Stimulated activated CD8-positive, alpha-beta memory T cell treated with anti-CD3 and anti-CD28 coated beads, Interleukin-2, amount 100 ng/mL, for 1 hour (primary cell): ENCODE measurements at regions not wholly inside any gene's neighbourhood (a gene's known extent, or its start where the extent isn't known, plus 50 kb on each side); places are given as distances from the start of the nearest gene placed in this dataset.

Experiments used
- DNase-seq, 2 donors: peaks; one replicate each; pipeline ENCODE4 v3.0.0-alpha.2; 2020; ENCODE audit warnings: low read depth in 2 of 2

DNA sequence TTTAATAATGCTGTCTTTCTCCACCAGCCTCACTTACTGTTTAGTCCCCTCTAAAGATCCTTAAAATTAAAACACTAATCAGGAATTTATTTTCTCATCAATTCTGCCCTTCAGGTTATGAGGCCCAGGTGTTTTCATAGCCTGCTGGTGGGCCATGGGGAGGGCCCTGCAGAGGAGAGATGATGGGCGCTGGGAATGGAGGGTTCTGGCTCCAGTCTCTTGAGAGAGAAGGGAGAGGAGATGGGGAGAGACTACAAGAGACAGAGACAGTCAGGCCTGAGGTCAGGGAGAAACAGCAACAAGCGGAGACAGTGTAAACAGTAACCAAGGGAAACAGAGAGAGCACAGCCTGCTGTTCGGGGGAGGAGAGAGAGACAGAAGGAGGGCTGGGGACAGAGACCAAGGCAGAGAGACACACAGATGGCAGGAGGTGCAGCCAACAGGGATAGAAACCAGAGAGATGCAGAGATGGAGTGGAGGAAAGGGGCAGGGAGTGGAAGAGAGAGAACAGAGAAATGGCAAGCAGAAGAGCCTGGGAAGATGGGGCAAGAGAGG lies 187.3 kb upstream of the SYT13 start:
- no peak for DNase-seq

DNA sequence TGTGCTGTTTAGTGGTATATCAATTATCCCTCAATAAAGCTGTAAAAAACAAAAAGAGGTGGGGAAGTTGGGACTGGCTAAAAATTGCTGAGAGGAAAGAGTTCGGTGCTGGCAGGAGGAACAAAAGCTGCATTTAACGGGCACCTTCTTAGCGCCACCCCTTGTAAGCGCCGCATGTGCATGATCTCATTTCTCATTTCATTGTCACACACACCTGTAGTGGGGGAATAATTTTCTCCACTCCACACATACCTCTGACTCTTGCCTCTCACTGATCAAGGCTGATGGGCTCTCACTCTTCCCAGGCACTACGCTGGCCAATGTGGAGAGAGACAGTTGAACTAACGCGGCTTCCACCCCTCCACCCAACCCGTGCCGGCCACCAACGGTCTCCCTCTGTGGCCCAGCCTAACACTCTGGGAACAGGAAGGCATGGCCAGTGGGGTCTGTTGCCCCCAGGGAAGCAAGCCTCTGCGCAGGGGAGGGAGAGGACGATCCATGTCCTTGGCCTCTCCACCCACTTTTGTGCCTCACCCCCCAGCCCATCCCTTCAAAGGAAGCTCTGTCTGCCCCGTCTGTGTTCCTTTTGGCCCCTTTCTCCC lies 186.7 kb upstream of the SYT13 start:
- no peak for DNase-seq

DNA sequence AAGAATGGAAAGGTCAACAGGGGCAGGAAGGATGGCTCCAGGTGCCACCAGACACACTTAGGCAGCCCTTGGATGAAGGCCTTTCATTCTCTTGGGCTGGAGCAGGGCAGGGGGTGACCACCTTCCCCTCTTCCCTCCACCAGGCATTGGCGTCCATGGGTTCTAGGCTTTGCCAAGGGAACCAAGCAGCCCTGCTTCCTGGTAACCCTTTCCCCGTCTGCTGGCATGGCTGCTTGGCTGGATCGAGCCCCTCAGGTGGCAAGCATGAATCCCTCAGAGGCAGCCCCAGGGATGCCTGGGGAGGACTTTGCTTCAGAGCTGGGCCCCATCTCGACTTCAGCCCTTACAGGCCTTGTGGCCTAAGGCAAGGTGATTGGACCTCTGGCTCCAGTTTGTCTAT lies 185.1 kb upstream of the SYT13 start:
- DNase-seq, result no peak

DNA sequence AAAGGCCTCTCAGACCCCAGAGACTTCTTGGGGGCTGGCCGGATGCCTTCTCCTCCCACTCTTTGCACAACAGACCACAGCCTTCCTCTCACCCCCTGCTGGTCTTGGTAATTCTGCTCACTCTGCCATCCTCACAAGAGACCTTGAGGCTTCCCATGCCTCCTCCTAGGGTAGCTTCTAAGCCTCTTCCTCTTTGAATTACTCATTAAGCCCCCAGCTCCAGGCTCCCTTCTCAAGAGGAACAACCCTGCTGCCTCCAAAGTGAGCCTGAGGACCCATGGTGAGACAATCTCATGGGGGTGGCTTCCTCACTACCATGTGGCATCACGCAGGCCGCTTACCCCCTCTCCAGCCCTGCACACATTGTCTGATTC lies 184.6 kb upstream of the SYT13 start:
- DNase-seq, result no peak

DNA sequence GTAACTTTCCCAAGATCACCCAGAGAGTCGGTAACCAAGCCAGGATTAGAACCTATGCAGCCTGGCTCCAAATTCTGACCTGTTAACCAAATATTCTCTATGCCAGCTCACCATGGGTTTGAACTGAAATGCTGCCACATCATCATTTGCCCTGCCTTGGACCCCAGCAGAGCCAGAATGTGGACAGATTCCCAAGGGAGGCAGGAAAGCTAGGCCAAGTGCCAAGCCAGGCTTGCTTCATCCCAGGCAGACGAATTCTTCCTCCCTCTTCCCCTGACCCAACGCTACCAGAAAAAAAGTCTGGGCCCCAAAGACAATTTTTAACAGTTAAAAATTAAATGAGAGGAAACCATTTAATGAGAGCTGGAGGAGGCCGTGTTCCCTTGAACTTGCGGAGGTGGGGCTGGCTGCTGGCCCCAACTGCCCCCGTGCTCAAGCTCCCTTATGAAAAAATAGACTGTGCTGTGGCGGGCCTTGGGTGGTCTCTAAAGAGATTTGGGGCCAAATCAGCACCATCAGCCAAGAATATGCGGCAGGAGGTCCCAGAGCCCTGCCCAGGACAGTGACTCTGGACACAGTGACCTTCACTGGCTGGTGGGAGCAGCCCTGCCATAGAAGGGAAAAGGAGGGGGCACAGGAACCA lies 184.1 kb upstream of the SYT13 start:
- DNase-seq, result no peak

DNA sequence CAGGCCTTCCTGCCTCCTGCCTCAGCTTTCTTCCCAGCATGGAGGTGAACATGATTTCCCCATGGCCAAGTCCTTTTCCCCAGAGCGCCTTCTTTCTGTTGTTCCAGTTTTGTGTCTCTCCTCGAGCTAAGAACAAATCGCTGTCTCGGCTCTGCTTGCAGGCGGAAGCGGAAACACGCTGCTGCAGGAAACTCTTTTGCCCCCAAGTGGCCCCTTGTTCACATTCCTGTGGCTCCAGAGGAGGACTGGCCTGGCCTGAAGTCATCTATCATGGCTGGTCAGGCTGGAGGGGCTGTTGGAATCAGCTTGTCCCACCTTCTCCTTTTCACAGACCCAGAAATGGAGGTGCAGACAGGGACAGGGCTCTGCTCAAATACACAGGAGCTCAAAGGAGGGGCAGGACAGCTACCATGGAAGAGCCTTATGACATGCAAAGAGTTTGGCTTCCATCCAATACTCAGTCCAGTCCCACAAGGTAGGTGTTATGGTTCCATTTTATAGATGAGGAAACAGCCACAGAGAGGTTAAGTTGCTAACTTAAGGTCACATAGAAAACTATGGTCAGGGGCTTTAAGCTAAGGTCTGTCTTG lies 182.2 kb upstream of the SYT13 start:
- DNase-seq, result no peak

DNA sequence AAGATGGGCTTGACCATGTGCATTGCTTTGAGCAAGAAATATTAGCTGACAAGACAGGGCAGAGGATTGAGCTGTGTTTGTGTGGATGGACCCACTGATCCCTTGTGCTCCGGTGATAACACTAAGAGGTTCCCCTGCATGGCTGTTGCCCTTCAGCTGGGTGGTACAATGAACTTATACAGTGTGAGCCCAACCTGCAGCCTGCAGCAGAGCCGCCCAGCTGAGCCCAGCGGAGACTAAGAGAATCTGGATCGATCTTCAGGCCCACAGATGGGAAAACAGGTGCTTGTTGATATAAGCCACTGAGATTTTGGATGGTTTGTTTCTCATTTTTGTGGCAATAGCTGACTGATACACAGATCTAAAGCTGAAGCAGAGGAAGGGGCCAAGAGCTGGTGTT lies 177.4 kb upstream of the SYT13 start:
- DNase-seq, result no peak

DNA sequence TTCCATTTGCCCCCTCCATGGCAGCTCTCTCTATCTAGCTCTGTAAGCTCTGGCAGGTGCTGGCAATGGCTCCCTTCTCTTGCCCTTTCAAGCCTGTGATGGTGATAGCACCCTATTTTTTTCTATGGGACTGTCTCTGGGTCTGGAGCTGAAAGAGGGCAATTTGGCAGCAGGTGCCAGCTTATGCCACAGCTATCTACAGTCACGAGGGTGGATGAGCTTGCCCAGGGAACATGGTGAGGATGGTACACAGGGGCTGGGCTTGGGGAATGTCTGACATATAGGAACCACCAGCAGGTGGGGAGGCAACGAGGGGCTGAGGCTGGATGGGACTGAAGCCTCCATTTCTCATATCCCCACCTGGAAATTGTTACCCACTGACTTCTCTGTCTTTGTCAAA lies 175.4 kb upstream of the SYT13 start:
- DNase-seq, result no peak

DNA sequence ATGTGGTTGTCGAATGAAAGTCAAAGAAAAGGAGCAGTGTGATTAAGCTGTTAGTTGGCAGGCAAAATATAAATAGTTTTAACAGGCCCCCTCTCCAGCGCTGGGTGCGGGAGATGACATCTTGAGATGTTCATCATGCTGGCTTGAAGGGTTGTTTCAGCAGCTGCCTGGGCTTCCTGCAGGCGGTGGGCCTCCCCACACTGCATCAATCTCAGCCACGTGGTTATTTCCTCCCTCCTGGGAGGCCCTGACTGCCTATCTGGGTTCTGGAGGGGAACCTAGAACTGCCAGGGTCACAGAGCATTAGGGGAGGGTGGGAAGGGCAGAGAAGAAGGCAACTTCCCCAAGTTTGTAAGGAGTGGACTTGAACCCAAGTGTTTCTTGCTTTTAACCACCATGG lies 173.3 kb upstream of the SYT13 start:
- DNase-seq, result no peak

DNA sequence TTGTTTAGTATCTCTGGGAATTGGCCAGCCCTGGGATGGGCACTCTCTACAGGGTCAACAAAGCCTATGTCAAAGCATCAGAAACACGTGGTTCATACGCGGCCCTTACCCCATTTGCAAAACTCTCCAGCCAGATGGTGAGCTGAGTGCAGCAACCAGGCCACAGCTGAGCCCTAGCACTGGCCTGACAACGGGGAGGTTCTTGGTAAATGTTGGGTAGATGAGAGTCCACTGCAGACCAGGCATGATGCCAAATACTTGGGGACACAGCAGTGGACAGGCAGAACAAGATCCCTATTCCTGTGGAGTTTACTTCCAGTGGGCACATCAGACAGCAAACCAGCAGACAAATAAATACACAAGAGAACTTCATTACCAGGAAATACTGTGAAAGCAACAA lies 172.1 kb upstream of the SYT13 start:
- no peak for DNase-seq

DNA sequence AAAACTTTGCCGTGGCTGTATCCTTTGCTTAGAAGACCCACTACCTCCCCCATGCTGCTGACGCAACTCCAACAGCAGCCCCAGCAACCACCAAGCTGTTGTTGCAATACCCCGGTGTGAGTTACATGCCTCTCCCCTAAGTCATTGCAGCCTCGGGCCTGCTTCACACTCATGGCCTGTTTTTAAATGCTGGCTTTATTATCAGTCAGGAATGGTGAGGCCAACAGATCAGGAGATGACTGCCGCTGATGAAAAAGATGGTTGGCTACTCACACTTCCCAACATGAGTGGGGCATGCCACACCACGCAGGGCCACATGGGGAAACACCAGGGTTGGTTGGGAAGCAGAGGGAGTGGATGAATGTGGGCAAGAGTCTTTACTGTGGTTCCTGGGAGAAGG lies 171.5 kb upstream of the SYT13 start:
- DNase-seq, result no peak

DNA sequence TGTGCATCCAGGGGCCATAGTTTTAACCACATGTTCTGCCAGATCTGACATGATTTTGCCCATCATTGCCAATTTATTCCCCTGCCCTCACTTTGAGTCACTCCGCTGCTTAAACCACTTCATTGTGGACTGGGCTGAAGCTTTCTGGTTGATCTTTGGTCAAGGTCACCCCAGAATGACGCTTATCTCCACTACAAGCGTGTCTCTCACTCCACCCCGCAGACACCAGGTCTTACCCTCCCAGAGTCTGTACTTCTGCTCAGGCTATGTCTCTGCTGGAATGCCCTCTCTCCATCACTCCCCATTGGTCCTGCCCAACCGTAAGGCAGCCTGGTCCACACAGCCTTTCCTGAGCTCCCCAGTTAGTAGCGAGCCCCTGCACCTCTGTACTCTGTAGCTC lies 170.5 kb upstream of the SYT13 start:
- DNase-seq, result no peak

DNA sequence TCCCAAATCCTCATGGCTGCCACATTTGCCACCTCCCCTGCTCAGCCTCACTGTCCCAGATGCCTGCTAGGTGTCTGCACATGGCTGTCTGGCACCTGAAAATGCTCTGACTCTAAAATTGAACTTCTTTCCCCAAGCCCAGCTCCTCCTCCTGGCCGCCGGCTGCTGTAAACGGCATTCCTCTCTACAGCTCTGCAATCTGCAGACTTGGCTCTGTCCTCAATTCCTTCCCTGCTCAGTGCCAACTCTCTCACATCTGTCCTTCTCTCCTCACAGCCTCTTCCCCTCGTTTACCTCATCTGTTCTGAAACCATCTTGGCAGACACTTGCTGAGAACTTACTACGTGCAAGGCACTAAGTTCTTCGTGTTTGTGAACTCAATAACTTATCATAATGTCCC lies 169.4 kb upstream of the SYT13 start:
- DNase-seq, result no peak

DNA sequence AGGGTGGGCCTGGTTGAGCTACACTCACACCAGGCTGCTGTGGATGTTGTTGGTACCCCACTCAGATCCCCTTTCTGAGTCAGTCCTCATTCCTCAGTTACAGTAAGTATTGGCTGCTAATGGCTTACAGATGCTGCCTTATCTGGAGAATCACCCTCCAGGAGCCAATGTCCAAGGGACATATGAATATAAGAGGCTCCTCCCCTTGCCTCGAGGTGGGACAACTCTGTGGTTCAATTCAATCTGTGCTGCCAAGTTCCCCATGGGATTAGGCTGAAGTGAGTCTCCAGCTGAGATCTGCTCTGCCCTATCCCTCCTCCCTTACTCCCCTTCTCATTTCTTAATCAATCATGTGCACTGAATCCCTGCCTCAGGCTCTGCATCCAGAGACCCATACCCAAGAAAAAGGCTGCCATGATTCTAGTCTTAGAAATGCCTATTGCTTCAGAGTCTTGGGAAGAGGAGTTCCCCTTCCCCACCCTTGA lies 168.8 kb upstream of the SYT13 start:
- no peak for DNase-seq

DNA sequence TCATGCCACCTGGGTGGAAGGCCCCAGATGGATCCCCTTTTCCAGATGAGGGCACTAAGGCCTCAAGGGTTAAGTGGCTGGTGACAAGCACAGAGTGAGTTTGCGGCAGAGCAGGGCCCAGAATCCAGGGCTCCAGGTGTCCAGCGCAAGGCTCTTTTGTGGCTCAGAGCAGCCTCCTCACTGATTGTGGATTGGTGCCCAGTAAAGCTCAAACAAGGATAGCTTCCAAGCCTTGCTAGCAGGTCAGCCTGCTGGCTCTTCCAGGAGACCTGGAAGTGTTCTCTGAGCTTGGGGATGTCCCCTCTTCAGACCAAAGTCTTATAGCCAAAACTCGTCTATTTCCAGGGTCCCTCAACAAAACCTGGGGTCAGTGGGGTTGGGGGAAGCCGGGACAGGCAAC lies 167.6 kb upstream of the SYT13 start:
- no peak for DNase-seq

DNA sequence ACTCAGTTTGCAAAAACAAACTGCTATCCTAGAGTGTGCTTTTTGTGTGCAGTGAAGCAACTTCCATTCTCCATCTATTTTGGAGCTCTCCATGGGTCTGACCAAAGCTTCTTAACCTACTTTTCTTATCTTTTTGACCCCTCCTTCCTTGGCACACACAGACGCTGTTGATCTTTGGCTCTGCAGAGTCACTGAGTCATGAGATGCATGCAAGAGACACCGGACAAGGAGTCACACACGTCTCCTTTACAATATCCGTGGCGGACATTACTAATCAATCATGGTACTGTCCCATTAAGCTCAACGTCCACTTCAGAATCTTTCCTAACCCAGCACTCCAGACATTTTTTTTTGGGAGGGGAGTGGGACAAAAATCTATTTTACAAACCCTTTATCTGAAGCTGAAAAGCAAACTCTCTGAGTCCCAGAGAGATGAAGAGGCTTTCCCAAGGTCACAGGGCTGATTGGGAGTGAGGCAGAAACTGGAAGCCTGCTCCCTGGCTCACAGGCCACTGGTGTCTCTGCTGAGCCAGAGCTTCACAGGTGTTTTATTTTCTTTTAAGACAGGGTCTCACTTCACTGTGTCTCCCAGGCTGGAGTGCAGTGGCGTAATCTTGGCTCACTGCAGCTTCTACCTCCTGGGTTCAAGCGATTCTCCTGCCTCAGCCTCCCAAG lies 165.8 kb upstream of the SYT13 start:
- DNase-seq, result no peak

DNA sequence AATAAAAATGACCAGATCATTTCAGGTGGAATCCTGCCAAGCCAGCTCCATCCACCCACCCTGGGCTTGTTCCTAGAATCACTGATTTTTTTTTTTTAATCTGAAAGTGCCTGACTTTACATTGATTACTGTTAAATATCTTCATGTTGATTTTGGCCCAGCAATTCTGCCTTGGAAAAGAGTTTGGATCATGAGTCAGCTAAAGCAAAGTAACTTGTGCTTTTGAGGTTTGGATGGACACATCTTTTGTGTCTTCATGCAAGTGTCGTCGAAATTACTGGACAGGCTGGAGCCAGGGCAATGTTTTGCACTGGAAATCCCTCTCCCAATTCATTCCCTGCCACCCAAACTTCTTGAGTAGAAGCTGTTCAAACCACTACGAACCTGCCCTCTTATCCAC lies 164.0 kb upstream of the SYT13 start:
- DNase-seq, result no peak

DNA sequence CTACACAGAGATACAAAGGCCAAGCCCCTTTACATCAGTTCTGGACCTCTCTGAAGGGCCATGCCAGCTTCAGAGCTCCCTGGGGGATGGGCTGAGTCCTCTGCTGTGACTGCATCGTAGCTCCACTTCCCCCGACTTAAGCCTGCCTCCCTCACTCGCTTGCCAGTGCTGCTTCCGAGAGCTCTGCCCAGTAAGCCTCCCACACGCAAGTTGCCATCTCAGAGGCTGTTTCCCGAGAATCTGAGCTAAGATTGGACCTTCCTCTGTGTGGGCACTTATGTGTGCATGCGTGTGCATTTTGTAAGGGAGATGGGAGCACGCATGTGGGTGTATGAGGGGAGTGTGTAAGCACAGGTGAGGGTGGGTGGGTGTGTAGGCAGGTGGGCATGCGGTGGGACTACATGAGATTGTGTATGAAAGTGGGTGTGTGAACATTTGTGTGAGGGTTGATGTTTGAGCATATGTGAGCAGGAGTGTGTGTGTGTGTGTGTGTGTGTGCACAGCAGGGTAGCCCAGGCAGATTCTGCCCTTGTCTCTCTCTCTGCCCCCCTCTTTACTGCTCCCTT lies 163.0 kb upstream of the SYT13 start:
- DNase-seq, result no peak

DNA sequence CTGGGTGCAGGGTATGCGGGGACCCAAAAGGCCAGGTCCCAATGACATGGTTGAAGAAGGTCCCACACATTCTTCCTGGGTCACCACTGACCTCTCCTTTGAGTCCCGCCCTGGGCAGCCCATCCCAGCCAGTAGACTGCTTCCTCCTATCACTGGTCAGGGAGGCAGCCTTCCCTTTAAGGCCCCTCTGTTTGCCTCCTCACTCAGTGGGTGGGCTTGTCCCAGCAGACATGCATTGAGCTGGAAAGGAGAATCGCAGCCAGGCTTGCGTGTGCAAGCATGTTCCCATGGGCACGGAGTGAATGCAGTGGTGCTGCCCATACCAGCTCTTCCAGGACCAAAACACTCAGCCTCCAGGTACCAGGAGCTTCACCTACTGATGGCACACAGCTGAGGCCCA lies 162.4 kb upstream of the SYT13 start:
- no peak for DNase-seq

DNA sequence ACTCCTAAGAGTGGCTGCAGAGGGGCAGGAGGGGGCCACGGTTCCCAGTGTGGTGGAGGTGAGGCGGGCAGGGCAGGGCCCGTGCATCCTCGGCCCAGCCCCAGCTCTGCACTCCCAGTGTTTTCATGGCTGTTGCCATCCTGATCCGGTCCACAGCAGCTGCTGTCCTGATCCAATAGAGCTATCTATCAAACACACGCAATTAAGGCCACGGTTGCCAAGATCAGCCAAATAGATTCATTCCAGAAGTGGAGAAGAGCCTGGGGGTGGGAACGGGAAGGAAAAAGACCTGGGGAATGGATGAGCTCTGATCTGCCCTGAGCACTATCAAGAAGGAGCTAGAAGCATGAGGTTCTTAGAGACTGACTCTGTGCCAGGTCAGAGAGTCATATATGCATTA lies 160.9 kb upstream of the SYT13 start:
- no peak for DNase-seq

DNA sequence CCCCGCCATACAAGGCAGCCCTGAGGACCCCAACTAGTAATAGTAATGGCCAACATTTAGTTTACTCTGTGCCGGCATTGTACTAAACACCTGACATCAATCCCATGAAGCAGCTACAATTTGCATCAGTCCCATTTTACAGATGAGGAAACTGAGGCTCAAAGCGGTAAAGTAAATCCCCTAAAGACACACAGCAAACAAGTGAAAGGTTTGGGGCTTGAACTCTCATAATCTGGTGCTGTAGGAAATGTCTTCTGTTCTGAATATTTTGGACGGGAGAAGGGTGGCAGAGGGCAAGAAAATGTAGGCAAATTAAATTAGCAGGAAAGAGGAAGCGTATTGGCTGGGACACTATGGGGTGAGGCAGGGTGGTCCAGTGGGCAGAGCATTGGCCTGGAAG lies 160.3 kb upstream of the SYT13 start:
- DNase-seq, result no peak

DNA sequence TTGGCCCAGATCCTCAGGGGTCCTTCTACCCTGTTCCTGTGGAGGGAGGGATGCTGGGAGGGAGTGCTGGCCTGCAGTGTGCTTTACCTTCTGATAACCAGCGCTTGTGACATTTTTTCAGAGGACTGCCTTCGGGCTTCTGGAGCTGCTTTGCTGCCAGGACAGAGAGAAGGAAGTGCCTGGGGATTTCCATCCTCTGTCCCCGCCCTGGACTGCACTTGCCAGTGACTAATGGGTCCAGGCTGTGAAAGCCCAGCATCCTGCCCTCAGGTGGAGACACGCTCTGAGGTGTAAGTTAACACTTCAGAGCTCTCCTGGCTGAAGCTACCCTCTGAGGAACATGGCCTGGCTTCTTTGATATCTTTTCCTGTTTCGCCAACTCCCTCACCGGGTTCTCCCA lies 158.7 kb upstream of the SYT13 start:
- no peak for DNase-seq

DNA sequence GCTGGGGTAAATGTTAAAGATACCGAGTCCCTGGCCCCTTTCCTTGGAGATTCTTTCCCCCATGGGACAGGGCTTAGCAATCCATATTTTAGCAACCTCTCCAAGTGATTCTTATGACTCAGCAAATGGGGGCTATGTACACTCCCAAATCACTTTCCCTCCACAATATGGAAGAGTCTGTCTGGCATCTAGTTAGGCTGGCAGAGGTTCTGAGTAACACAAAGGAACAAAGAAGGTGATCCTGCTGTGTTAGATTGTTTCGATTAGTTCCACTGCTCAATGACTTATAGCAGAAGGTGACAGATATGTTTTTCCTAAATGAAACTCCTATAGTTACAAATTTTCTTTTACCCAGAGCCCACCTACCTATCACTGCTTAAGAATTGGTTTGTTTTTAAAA lies 154.0 kb upstream of the SYT13 start:
- no peak for DNase-seq
